ENCODE measurements at regions not wholly inside any gene's neighbourhood (a gene's known extent, or its start where the extent isn't known, plus 50 kb on each side); places are given as distances from the start of the nearest gene placed in this dataset.

DNA sequence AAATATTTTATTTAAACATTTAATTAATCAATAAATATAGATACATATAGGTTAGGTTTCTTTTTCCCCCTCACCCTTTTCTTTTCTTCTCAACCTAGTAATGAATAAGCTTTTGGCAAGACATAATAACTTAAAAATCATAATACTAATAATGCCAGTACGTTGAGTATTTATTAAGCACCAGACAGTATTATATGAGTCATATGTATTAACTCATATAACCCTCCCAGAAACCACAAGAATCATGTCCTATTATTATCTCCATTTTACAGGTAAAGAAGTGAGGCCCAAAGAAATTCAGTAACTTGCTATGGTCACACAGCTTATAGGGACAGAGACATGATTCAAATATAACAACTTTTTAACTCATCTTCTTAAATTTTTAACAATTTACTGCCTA is 834.5 kb upstream of the ADGRL2 start:
- no peak for TF ChIP-seq POLR2A (IDR thresholded peaks at IDR 0.05)
- TF ChIP-seq CTCF (IDR thresholded peaks at IDR 0.05 in 8 of 11, conservative IDR thresholded peaks at IDR 0.05 in 3 of 11) = no peak
- no peak for TF ChIP-seq POLR2AphosphoS5 (IDR thresholded peaks at IDR 0.05)
